ENCODE measurements at regions not wholly inside any gene's neighbourhood (a gene's known extent, or its start where the extent isn't known, plus 50 kb on each side); places are given as distances from the start of the nearest gene placed in this dataset.

DNA sequence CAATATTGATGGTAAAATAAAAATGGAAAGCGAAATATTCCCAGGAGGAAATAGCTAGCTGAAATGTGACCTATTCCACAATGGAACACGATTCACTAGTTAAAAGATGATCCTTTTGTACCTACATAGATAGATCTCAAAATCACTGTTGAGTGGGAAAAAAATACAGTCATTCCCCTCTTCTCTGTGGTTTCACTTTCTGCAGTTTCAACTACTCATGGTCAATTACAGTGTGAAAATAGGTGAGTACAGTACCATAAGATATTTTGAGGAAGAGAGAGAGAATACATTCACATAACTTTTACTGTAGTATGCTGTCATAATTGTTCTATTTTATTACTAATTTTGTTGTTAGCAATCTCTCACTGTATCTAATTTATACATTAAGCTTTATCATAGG lies 56.0 kb upstream of the COL13A1 start:
- peaks cover 24 to 46% of the 10 kb centered on the region in 2 experiments; a peak in 4 of 5 replicates for H3K27me3 ChIP-seq (ENCODE audit: control insufficient read depth in 2 of 2, insufficient read depth in 2 of 2, low read length in 2 of 2)
- H3K36me3 ChIP-seq (ENCODE audit: control insufficient read depth, insufficient read depth, low read length), result no peaks in the 10 kb centered on the region
- intact Hi-C loops (cut with micrococcal nuclease), result no loop called here
- no peak overlapping the region for H3K4me3 ChIP-seq
- no peaks in the 10 kb centered on the region for H3K4me1 ChIP-seq (replicated peaks in 1 of 2; ENCODE audit: control insufficient read depth in 2 of 2, insufficient read depth in 2 of 2, low read length in 2 of 2)
- no peak for DNase-seq (ENCODE audit: extremely low read depth in 1 of 4, low spot score in 3 of 4)
- H3K4me2 ChIP-seq (ENCODE audit: insufficient read depth, low read length), result no peak overlapping the region
- no peaks in the 10 kb centered on the region for H3K9me3 ChIP-seq (replicated peaks; ENCODE audit: control insufficient read depth, insufficient read depth, low read depth, low read length)
- no peak for TF ChIP-seq GTF2F1 (IDR thresholded peaks at IDR 0.05; ENCODE audit: low read depth, low read length)
- no peak for FAIRE-seq
- BruUV-seq (replicated peaks), result no TSS peak
- WGBS (ENCODE audit: insufficient coverage, low coverage, missing lambda C conversion rate), result 0% methylated on average over 2 of the region's 2 CpGs
- H3K9me1 ChIP-seq (ENCODE audit: control insufficient read depth, insufficient read depth, low read length), result no peaks in the 10 kb centered on the region
- in situ Hi-C loops (cut with MboI), result no loop called here
- POLR2A ChIA-PET, result no interaction called here
- H3K9ac ChIP-seq (ENCODE audit: insufficient read depth in 1 of 2, low read depth in 2 of 2, low read length in 2 of 2), result no peak overlapping the region
- no peak for ATAC-seq
- H2AFZ ChIP-seq (ENCODE audit: low read depth, low read length), result no peak overlapping the region
- H3K79me2 ChIP-seq (ENCODE audit: control insufficient read depth, insufficient read depth, low read length), result no peaks in the 10 kb centered on the region
- H3K27ac ChIP-seq (ENCODE audit: extremely low read depth, low read depth, low read length), result no peak overlapping the region
- CTCF ChIA-PET (ENCODE audit: low intra/inter-chr PET ratio), result no interaction called here
- no peaks in the 10 kb centered on the region; the same call in none of the 2 replicates for H4K20me1 ChIP-seq (replicated peaks; ENCODE audit: control insufficient read depth, insufficient read depth, low read length)

DNA sequence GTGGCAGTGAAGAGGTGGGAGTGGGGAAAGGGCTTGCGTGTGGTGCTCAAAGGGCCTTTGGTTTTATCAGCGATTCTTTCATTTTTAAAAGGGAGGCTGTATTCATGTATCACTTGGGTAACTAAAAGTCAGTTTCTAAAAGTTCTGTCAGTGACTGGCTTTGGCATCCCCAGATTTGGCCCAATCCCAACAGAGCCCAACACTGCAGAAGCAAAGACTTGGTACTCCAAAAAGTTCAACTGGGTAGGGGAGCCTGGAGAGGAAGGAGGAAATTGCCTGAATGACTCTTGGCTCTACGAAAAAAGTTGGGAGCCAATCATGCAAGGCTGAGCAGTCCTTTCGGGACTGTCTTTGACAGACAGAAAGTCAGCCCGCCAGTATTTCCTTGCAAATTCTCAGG lies 54.5 kb upstream of the COL13A1 start:
- Histone ChIP-seq H3K36me3 (ENCODE audit: control insufficient read depth, insufficient read depth, low read length) (no peaks in the 10 kb centered on the region), H3K9ac (ENCODE audit: insufficient read depth in 1 of 2, low read depth in 2 of 2, low read length in 2 of 2) (no peak overlapping the region), H3K4me2 (ENCODE audit: insufficient read depth, low read length) (no peak overlapping the region), H3K27ac (ENCODE audit: extremely low read depth, low read depth, low read length) (no peak overlapping the region), H3K9me3 (replicated peaks; ENCODE audit: control insufficient read depth, insufficient read depth, low read depth, low read length) (no peaks in the 10 kb centered on the region), H3K4me3 (no peak overlapping the region), H4K20me1 (replicated peaks; ENCODE audit: control insufficient read depth, insufficient read depth, low read length) (no peaks in the 10 kb centered on the region; the same call in none of the 2 replicates), H2AFZ (ENCODE audit: low read depth, low read length) (no peak overlapping the region), H3K4me1 (replicated peaks in 1 of 2; ENCODE audit: control insufficient read depth in 2 of 2, insufficient read depth in 2 of 2, low read length in 2 of 2) (no peaks in the 10 kb centered on the region), H3K9me1 (ENCODE audit: control insufficient read depth, insufficient read depth, low read length) (no peaks in the 10 kb centered on the region), H3K27me3 (ENCODE audit: control insufficient read depth in 2 of 2, insufficient read depth in 2 of 2, low read length in 2 of 2) (peaks cover 29 to 57% of the 10 kb centered on the region in 2 experiments; a peak in 4 of 5 replicates), H3K79me2 (ENCODE audit: control insufficient read depth, insufficient read depth, low read length) (no peaks in the 10 kb centered on the region)
- POLR2A ChIA-PET, result no interaction called here
- intact Hi-C loops (cut with micrococcal nuclease) (no loop called here), in situ Hi-C loops (cut with MboI) (no loop called here)
- ATAC-seq, result no peak
- 0% methylated on average over 5 of the region's 5 CpGs for WGBS (ENCODE audit: insufficient coverage, low coverage, missing lambda C conversion rate)
- BruUV-seq (replicated peaks), result no TSS peak
- DNase-seq (ENCODE audit: extremely low read depth in 1 of 4, low spot score in 3 of 4), result no peak
- no peak for FAIRE-seq
- CTCF ChIA-PET (ENCODE audit: low intra/inter-chr PET ratio), result no interaction called here
- no peak for TF ChIP-seq ZNF77 (CRISPR knock-in tag; IDR thresholded peaks at IDR 0.05)
- no peak for TF ChIP-seq ZNF431 (CRISPR knock-in tag; IDR thresholded peaks at IDR 0.05)
- TF ChIP-seq CBX3 (IDR thresholded peaks at IDR 0.05; ENCODE audit: borderline replicate concordance in 1 of 2, low read length in 2 of 2), result no peak
- TF ChIP-seq GATA2 (CRISPR knock-in tag; IDR thresholded peaks at IDR 0.05), result no peak
- no peak for TF ChIP-seq ZNF274 (IDR thresholded peaks at IDR 0.05; ENCODE audit: borderline replicate concordance, low read depth, low read length)
- TF ChIP-seq TEAD2 (tag; IDR thresholded peaks at IDR 0.05), result no peak
- TF ChIP-seq, protein P1, sequence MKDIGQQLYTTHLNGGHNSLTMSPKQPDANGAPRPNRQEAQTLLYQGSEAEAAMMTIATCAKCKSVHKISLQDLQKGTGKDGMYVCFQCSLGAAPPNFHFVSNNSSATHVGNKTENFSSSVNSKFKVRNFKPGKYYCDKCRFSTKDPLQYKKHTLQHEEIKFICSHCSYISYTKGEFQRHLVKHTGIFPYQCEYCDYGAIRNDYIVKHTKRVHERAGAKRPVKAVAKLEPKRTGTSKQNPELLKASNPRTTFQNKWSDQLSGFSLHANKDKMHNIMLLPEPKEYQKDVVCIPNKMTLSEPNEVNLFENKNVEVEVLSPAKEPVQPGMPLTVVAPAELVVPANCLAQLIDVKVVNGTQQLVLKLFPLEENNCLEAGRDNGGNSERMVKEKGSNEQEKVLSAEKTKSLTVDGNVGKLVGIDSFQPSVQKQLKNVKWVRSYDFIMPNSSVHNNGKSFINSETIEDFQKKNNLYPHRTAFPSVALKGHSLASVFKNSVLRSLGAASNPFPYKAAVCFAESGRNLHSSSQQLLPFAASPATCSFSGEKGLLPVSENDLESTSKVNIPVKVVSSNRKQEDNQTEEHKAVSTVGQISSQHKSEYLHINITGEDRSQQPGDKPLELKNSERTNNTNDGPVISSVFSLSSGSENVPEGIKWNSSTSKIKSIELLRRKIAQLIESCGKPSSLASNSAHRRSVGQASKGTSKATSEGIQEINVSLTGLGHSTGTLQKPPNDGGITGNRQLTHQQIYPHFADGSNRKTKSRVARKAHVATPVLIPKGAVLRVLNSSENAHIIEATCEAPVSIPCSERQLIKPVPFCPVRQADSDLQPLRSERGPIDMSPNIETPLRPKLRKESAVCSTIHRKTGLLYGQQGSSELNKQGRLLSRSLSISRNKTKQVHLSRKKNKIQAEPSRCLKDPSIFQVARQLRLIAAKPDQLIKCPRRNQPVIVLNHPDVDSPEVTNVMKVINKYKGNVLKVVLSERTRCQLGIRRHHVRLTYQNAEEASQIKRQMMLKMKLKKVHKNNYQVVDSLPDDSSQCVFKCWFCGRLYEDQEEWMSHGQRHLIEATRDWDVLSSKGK (CRISPR knock-in tag; IDR thresholded peaks at IDR 0.05), result no peak
- TF ChIP-seq MCM5 (IDR thresholded peaks at IDR 0.05; ENCODE audit: low read depth), result no peak
- TF ChIP-seq, protein P2, sequence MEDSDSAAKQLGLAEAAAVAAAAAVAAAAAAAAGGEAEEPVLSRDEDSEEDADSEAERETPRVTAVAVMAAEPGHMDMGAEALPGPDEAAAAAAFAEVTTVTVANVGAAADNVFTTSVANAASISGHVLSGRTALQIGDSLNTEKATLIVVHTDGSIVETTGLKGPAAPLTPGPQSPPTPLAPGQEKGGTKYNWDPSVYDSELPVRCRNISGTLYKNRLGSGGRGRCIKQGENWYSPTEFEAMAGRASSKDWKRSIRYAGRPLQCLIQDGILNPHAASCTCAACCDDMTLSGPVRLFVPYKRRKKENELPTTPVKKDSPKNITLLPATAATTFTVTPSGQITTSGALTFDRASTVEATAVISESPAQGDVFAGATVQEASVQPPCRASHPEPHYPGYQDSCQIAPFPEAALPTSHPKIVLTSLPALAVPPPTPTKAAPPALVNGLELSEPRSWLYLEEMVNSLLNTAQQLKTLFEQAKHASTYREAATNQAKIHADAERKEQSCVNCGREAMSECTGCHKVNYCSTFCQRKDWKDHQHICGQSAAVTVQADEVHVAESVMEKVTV (CRISPR knock-in tag; IDR thresholded peaks at IDR 0.05), result no peak

Data from K562 (cell line).